Activated CD8-positive, alpha-beta memory T cell treated with anti-CD3 and anti-CD28 coated beads, Interleukin-2, amount 50 U/mL, for 4 hours (primary cell): ENCODE measurements at regions not wholly inside any gene's neighbourhood (a gene's known extent, or its start where the extent isn't known, plus 50 kb on each side); places are given as distances from the start of the nearest gene placed in this dataset.
"Not testable (repeated sequence)": the region's sequence is repeated elsewhere in the genome, so short reads cannot be mapped to it uniquely, and the experiment has no call there.

Experiments
- DNase-seq: peaks from one replicate; pipeline ENCODE4 v3.0.0-alpha.2; 2020

- no peak for DNase-seq
Observed at GRCh38 chr20:53872081-53872541, 198.3 kb downstream of the BCAS1 start.

- DNase-seq = no peak
Observed at GRCh38 chr20:53871541-53871940, 198.9 kb downstream of the BCAS1 start.

GRCh38 chr20:53870426-53871315, 199.7 kb downstream of the BCAS1 start:
- no peak for DNase-seq

GRCh38 chr20:53869466-53870258, 200.7 kb downstream of the BCAS1 start:
- peak; percentile 66 for DNase-seq

GRCh38 chr20:53867741-53868351, 202.5 kb downstream of the BCAS1 start:
- no peak for DNase-seq

GRCh38 chr20:53866794-53867740, 203.3 kb downstream of the BCAS1 start:
- no peak for DNase-seq

- no peak for DNase-seq
Observed at GRCh38 chr20:53865901-53866793, 204.2 kb downstream of the BCAS1 start.

GRCh38 chr20:53864765-53865683, 205.4 kb downstream of the BCAS1 start:
- not testable (repeated sequence) for DNase-seq

GRCh38 chr20:53863923-53864641, 206.3 kb downstream of the BCAS1 start:
- not testable (repeated sequence) for DNase-seq

- DNase-seq = not testable (repeated sequence)
Observed at GRCh38 chr20:53863535-53863922, 206.9 kb downstream of the BCAS1 start.

GRCh38 chr20:53863039-53863438, 207.4 kb downstream of the BCAS1 start:
- DNase-seq = not testable (repeated sequence)

GRCh38 chr20:53862490-53862889, 207.9 kb downstream of the BCAS1 start:
- not testable (repeated sequence) for DNase-seq

- not testable (repeated sequence) for DNase-seq
Observed at GRCh38 chr20:53862136-53862397, 208.3 kb downstream of the BCAS1 start.

GRCh38 chr20:53859684-53860083, 210.7 kb downstream of the BCAS1 start:
- no peak for DNase-seq

GRCh38 chr20:53859009-53859408, 211.4 kb downstream of the BCAS1 start:
- DNase-seq = not testable (repeated sequence)

GRCh38 chr20:53858516-53858915, 211.9 kb downstream of the BCAS1 start:
- DNase-seq = not testable (repeated sequence)

- no peak for DNase-seq
Observed at GRCh38 chr20:53857723-53858236, 212.6 kb downstream of the BCAS1 start.

GRCh38 chr20:53856300-53857295, 213.8 kb downstream of the BCAS1 start:
- no peak for DNase-seq
